ENCODE measurements at regions not wholly inside any gene's neighbourhood (a gene's known extent, or its start where the extent isn't known, plus 50 kb on each side); places are given as distances from the start of the nearest gene placed in this dataset.

GRCh38 chr13:62910541-62911060 is 1495.0 kb upstream of the PCDH20 start:
- Histone ChIP-seq H3K9ac (replicated peaks; ENCODE audit: extremely low read depth, insufficient read depth, low read length) (no peak overlapping the region), H3K4me3 (replicated peaks in 1 of 3; ENCODE audit: insufficient read depth in 1 of 3, low read depth in 1 of 3, low read length in 3 of 3) (no peak overlapping the region), H3K79me2 (ENCODE audit: control insufficient read depth, insufficient read depth, low read length) (no peaks in the 10 kb centered on the region), H3K4me2 (ENCODE audit: insufficient read depth, low read length) (no peak overlapping the region), H3K27me3 (ENCODE audit: control insufficient read depth in 2 of 2, insufficient read depth in 2 of 2, low read length in 2 of 2) (no peaks in the 10 kb centered on the region), H3K9me1 (replicated peaks; ENCODE audit: control insufficient read depth, extremely low read depth, insufficient read depth, low read length) (no peaks in the 10 kb centered on the region), H3K27ac (ENCODE audit: insufficient read depth, low read depth, low read length) (no peak overlapping the region), H3K36me3 (ENCODE audit: control insufficient read depth in 2 of 2, extremely low read depth in 1 of 2, insufficient read depth in 2 of 2, low read length in 2 of 2) (no peaks in the 10 kb centered on the region), H4K20me1 (replicated peaks; ENCODE audit: control insufficient read depth, extremely low read depth, insufficient read depth, low read length) (no peaks in the 10 kb centered on the region), H3K4me1 (ENCODE audit: control insufficient read depth, extremely low read depth, insufficient read depth, low read length) (no peaks in the 10 kb centered on the region), H2AFZ (ENCODE audit: low read depth, low read length) (no peak overlapping the region), H3K9me3 (replicated peaks; ENCODE audit: control insufficient read depth, insufficient read depth, low read length) (no peaks in the 10 kb centered on the region)
- TF ChIP-seq CTCF (IDR thresholded peaks at IDR 0.05; ENCODE audit: extremely low read depth in 1 of 2, insufficient read depth in 1 of 2, low read depth in 1 of 2, low read length in 2 of 2) = no peak
- no peak for TF ChIP-seq POLR2A (IDR thresholded peaks at IDR 0.05; ENCODE audit: low read depth, low read length)
- TF ChIP-seq GATA2 (IDR thresholded peaks at IDR 0.05; ENCODE audit: insufficient read depth, insufficient read length, low read depth, low read length) = no peak
- no peak for TF ChIP-seq EZH2 (IDR thresholded peaks at IDR 0.05; ENCODE audit: borderline replicate concordance, low read depth, low read length, severe bottlenecking)
- no peak for TF ChIP-seq FOS (IDR thresholded peaks at IDR 0.05; ENCODE audit: borderline replicate concordance, insufficient read depth, low read length)
- TF ChIP-seq JUN (IDR thresholded peaks at IDR 0.05; ENCODE audit: borderline replicate concordance, insufficient read depth, insufficient read length, low read depth) = no peak
- no peak for TF ChIP-seq MYC (IDR thresholded peaks at IDR 0.05; ENCODE audit: low read depth, low read length)
- TF ChIP-seq MAX (IDR thresholded peaks at IDR 0.05; ENCODE audit: insufficient read depth, insufficient read length) = no peak
- TF ChIP-seq POLR2AphosphoS5 (IDR thresholded peaks at IDR 0.05; ENCODE audit: insufficient read depth, low read depth, low read length) = no peak
- CTCF ChIA-PET = no interaction called here
- DNase-seq (ENCODE audit: low read depth, low spot score) = no peak
- FAIRE-seq = no peak
- dilution Hi-C loops (cut with MboI; ENCODE audit: extremely low pct_ligation_motif_present, low sequenced_read_pairs) (no loop called here), intact Hi-C loops (cut with micrococcal nuclease) (no loop called here)
- no TSS peak for BruUV-seq (replicated peaks)
- POLR2A ChIA-PET = no interaction called here

All from endothelial cell of umbilical vein (primary cell).